VCaP (cell line): ENCODE measurements at regions not wholly inside any gene's neighbourhood (a gene's known extent, or its start where the extent isn't known, plus 50 kb on each side); places are given as distances from the start of the nearest gene placed in this dataset.

ENCODE experiments used
- H3K27ac ChIP-seq: fragments of 450-650 bp; 2 replicates; pipeline ENCODE4 v1.5.1; 2017
- CTCF ChIP-seq: fragments of 450-650 bp; conservative IDR thresholded peaks from 2 replicates; pipeline ENCODE4 v1.5.1; 2017; ENCODE audit warnings: mild to moderate bottlenecking, moderate library complexity

- TF ChIP-seq CTCF: no peak
- no peak overlapping the region for H3K27ac ChIP-seq
These were observed 328.4 kb downstream of the PHF14 start for GRCh38 chr7:11302121-11302520.

GRCh38 chr7:11313801-11314200, 340.1 kb downstream of the PHF14 start:
- TF ChIP-seq CTCF: no peak
- no peak overlapping the region for H3K27ac ChIP-seq

GRCh38 chr7:11315666-11316258, 342.1 kb downstream of the PHF14 start:
- H3K27ac ChIP-seq: no peak overlapping the region
- no peak for TF ChIP-seq CTCF

- TF ChIP-seq CTCF: no peak
- no peak overlapping the region for H3K27ac ChIP-seq
These were observed 344.1 kb downstream of the PHF14 start for GRCh38 chr7:11317766-11318165.

GRCh38 chr7:11319491-11320274, 346.0 kb downstream of the PHF14 start:
- H3K27ac ChIP-seq: no peak overlapping the region
- TF ChIP-seq CTCF: no peak
